Right hindlimb (tissue), 1 donor: ENCODE measurements at regions not wholly inside any gene's neighbourhood (a gene's known extent, or its start where the extent isn't known, plus 50 kb on each side); places are given as distances from the start of the nearest gene placed in this dataset.

ENCODE experiments used
- DNase-seq: peaks from one replicate; pipeline ENCODE4 v3.0.0-alpha.2; 2018

DNA sequence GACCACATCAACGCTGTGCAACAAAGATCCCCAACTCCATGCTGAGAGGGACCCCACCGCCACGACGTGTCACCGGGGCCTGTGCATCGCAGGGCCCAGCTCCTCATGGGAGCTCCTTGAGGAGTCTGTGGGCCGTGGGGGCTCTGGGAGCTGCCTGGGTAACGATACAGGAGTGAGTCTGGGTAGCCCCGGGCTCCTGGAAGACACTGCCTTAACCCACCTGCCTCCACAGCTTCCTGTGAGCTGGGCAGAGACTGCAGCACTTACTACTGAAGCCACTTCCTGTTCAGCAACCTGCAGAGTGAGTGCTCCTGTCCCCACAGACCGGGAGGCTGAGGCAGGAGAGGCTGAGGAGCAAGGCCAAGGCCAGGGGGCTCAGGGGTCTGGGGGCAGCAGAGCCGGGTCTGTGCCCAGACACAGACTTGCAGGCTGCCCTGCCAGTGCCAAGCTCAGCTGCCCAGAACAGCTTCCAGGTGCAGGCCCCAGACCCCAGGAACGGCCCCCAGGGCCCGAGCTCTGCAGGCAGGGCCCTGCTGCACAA, 226.7 kb downstream of the BRD1 start:
- no peak for DNase-seq

DNA sequence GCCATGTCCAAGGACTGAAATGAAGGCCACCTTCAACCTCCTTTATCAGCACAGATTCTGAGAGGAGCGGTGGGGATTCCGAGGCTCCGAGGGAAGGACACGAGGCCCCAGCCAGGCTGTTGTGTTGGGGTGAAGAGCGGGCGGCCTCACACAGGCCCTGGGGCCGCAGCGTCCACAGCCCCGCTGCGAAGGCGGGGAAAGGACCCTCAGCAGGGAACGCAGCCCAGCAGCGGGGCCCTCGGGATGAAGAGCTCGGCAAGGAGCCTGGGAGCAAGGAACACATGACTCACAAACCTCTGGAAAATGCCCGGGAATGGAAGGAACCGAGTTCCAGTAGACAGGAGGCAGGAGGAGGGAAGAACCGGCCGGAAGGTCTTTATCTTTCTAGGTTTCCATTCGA, 227.2 kb downstream of the BRD1 start:
- peak; percentile 40 for DNase-seq

DNA sequence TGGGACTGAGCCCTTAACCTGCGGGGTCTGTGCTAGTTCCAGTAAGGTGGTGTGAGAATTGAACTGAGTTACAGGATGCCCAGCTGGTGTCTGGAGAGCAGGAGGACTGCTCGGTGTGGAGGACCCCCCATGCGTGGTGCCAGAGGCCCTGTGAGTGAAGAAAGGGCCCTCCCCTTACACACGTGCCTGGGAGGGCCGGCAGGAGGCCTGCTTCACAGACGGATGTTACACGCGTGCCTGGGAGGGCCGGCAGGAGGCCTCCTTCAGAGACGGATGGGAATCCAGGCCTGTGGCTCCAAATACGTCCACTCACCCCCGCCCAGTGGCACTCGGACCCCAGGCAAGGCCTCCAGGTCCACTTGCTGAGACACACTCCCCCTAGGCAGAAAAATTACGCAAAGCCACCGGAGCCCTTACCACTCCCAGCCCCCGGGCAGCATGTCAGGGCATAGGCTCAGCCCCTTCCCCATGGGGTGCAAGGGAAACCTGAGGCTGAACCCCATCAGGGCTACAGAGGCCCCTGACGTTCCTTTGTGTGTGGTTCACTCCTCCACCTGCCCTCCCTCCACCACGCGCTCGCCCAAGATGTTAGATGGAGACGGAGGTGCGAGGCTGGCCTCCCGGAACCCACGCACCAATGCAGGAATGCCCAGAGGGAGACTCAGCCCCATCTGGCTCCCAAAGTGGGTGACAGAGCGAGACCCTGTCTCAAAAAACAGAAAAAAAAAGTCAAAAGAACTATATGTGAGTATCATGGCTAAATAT, 227.8 kb downstream of the BRD1 start:
- no peak for DNase-seq

DNA sequence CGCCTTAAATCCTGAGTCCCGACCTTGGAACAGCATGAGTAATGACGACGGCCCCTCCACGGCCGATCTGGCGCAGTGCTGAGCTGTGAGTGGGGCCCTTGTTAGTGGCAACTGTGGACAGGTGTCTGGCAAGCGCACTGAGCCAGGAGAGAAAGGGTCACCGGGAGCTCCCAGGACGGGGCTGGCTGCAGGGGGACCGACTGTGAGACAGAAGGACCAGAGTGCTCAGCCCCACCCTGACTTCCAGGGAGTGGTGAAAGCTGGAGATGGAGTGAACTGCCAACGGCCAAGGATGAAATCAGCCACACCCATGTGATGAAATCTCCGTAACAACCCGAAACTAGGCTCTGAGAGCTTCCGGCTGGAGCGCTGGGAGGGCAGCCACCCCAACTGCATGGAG, 228.6 kb downstream of the BRD1 start:
- DNase-seq = no peak

DNA sequence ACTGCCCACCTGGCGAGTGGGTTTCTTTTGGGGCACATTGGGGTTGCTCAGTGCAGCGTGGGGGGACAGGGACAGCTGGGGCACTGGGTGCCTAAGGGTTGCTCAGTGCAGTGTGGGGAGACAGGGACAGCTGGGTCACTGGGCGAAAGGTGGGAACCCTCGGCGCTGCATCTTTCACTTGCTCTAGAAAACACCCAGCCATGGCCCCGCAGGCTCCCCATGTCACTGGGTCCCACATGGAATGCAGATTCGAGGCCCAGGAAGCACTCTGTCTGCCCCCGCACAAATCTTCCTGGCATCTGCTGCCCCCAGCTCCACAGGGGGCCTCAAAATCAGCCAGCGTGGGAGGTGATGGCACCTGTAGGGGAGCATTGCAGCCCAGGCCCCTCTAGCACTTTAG, 229.3 kb downstream of the BRD1 start:
- DNase-seq = no peak

DNA sequence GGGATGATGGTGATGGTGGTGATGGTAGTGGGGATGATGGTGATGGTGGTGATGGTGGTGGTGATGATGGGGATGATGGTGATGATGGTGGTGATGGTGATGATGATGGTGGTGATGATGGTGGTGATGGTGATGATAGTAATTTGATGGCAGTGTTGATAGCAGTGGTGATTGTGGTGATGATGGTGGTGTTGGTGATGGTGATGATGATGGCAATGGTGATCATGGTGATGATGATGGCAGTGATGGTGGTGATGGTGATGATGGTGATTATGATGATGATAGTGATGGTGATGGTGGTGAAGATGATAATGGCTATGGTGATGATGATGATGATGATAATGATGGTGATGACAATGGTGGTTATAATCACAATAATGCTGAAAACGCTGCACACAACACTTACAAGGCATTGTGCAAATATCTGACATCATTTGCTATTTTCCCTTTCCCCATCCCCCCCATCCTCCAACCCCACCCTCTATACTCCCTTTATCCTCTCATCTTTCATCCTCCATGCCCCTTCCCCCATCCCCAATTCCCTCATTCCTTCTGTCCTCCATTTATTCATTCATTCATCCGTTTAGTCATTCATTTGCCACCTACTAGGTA, 230.1 kb downstream of the BRD1 start:
- no peak for DNase-seq

DNA sequence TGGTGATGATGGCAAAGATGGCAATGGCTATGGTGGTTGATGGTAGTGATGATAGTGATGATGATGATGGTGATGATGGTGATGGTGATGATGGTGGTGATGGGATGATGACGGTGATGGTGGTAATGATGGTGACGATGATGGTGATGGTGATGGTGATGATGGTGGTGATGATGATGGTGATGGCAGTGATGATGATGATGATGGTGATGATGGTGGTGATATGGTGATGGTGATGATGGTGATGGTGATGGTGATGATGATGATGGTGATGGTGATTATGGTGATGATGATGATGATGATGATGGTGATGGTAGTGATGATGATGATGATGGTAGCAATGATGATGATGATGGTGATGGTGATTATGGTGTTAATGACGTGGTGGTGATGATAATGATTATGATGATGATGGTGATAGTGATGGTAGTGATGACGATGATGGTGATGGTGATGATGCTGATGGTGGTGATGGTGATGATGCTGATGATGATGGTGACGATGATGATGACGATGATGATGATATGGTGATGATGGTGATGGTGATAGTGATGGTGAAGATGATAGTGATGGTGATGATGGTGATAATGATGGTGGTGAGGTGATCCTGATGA, 232.1 kb downstream of the BRD1 start:
- no peak for DNase-seq

DNA sequence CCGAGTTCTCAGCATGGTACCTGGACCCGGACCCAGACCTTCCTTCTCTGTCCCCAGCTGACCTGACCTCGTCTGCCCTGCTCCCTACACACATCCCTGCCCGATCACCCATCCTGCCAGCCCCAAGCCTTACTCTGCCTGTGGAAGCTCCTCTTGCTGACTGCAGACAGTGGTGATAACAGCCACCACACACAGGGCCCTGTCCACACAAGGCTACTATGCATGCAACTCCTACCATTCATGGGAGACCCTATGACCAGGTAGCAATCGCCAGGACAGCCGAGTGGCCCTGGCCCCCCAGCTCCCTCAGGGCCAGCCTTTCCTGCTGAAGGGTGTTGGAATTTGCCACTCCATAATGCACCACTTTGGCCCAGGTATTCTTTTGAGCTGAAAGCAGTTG, 233.6 kb downstream of the BRD1 start:
- DNase-seq = no peak

DNA sequence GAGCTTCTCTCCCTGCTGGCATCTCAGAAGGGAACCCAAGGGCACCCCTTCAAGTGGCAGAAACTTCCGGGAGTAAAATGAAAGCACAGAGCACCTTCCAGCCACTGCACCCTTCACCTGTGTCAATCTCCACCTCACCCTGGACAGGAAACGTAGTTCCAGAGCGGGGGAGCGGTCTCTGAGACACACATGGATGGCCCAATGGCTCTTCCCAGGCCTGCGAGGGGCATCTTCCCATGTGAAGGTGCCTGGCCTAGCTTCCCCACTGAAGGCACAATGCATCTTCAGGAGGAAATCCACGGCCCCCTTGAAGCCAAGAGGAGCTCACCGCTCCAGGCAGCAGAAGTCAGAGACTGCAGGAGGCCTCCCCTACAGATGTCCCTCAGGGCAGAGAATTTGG, 234.2 kb downstream of the BRD1 start:
- no peak for DNase-seq

DNA sequence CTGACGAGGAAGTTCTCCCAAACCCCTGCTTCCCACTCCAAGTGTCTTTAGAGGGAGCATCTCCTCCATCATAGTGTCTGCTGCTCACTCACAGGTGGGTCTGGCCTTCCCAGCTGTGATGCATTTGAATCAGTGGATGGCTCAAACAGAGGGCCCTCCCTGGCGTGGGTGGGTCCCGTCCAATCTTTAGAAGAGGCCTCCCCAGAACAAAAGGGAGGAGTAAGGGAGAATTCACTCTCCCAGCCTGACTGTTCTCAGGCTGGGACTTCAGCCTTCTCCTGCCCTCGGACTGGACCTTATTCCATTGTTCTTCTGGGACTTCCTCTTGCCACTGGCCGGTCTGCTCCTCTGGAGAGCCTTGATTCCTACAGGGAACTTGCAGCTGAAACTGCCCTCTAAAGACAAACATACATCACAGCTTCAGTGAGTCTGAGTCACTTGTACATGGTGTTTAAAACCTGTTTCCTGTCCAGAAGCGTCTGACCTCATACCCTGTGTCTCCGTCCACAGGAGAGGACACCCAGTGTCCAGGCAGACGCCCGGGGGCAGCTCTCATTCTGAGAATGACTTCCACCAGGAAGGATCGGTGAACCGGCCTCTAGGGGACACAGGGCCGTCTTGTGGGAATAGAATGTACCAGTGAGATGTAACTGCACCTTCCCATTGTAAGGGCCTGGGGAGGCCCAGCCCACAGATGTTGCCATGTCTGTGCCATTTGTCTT, 234.7 kb downstream of the BRD1 start:
- no peak for DNase-seq

DNA sequence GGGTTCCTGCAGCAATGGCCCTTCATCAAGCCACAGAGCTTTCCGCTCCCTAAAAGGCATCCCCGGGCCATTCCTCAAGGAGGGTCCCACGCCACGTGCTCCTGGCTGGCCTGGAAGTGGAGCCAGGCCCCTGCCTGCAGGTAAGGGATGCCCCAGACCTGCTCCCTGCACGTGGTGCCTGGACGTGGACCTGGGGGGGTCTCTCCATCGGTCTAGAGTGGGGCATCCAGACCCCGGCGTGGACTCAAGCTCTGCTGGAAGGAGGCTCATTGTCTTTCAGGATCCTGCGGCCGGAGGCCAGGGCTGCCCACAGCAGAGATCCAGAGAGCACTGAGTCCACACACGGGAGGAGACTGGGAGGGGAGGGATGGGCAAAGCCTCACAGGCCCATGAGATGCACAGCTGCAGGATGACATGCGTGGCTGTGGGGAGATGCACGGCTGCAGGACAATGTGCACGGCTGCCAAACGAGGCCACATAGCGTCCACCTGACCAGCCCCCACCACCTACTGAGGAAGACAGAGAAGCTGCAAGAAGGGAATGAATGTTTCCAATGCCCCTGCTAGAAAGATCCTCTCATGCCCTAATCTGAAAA, 236.7 kb downstream of the BRD1 start:
- no peak for DNase-seq

DNA sequence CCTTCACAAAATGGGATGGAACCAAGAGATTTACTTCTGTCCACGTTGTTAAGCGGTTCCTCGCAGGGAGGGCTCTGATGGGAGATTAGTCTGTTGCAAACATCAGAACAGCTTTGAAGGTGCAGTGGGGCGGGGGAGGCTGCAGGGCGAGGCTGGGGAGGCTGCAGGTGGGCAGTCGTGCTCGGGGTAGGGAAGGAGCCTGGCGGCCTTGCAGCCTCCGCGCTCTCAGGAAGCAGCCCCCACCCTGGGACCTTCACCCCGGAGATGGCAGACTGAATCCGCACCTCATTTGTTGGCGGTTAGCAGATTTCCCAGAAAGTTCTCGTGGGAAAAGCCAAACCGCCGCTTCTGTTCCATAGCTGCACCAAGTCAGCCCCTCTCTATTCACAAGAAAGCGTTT, 237.3 kb downstream of the BRD1 start:
- DNase-seq = no peak

DNA sequence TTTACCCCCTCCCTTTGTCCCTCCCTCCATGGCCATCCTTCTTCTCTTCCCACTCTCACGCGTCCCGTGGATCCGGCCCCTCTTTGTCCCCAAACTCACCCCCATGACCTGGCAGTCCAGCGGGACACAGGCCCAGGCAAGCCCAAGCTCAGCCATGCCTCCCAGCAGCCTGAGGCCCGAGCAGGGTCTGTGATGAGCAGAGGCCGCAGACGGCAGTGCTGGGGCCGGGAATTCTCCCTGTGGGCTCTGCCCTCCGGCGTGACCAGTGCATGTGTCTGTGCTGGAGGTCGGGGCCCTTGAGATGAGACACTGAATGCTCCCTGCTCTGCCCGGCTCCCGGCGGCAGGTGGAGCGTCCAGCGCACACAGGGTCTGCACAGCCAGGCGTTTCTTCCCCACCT, 237.9 kb downstream of the BRD1 start:
- no peak for DNase-seq

DNA sequence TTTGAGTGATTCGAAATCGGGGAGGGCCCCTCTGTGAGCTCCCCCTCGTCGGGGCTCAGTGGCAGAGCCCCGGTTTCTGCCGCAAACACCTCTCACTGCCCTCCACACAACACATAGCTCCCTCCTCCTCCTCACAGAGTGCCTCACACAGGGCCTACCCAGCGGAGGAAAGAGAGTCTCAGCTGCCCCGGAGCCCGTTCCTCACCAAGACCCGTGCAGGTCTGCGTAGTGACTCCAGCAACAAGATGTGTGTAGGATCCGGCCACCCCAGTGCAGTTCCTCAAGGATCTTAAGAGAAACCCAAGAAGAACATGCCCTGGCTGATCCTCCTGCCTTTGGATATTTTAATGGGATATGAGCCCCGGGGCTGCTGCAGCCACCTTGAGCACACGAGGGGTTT, 238.4 kb downstream of the BRD1 start:
- DNase-seq = no peak

DNA sequence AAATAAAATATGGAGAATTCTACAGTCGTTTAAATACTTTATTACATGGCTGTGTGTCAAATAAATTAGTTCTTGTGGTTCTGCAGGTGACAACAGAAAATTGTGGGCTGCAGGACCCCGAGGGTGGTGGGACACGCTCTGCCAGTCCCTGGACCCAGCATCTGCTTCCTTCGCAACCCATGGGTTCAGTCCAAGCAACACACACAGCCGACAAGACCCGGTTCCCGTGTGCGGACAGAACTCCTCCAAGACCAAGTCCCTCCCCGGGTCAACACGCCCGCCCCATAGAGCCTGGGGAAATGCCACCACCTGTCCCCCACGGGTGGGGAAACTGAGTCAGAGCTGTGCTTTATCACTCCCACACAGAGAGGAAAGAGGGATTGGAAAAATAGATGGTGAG, 238.9 kb downstream of the BRD1 start:
- DNase-seq = no peak

DNA sequence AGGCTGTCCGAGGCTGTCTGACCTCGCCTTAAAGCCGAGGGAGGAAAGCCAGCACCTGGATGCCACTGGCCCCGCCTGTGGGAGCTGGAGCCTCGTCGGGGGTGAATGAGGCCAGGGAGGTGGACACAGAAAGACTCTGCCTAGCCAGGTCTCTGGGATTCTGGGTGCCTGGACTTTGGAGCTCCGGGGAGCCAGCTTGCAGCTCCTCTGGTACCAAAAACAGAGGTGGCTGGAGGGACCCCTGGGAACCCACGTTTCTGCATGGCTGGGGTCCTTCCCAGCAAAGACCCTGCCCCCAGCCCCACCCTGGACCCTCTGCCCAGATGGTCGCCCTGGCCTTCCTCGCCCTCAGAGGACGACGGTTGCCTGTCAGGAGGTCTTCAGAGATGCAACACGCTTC, 239.7 kb downstream of the BRD1 start:
- DNase-seq = no peak

DNA sequence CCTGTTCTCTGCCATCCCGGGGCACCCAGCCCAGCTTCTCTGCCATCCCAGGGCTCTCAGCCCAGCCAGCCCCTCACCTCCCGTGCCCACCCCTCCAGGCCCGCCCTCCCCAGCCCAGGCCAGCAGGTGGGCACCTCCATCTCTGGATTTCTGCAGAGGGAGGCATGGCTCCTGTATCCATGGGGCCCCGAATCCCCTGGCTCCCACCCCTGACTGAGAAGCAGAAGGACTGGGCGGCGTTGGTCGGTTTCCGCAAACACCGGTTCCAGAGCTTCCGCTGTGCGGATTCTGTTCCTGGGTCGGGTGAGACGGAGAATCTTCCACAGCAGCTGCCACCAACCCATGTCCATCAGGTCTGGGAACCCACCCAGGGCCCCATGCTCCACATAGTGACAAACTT, 240.3 kb downstream of the BRD1 start:
- DNase-seq = no peak

DNA sequence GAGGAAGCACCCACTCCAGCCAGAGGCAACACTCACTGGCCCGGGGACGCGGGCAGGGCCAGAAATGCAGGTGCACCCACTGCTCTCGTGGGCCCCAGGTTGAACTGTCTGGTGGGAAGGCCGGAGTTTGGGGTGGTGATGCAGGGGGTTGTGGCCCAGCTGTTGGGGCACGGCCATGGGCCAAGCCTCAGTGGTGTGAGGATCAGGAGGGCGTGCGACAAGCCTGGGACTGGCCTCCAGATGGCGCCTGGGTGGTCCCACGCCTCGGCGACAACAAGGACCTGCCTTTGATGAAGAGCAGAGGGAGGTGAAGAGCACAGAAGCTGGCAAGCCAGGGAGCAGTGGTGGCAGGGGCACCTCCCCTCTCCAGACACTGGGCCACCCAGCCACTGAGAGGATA, 240.8 kb downstream of the BRD1 start:
- no peak for DNase-seq

DNA sequence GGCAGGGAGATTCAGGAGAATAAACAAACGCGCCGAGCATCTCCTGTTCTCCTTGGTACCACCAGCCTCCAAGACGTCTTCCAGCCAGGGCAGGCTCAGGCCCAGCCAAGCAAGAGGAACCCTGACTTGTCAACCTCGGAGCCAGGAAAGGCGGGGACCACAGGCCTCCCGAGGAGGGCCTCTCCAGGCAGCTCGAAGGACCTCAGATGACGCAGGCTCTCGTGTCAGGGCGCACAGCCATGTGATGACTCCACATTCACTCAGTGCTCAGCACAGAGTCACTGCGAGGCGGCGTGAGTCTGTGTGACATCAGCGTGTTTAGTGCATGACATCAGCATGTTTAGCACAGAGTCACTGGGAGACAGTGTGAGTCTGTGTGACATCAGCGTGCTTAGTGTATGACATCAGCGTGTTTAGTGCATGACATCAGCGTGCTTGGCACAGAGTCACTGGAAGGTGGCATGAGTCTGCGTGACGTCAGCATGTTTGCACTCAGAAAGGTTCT, 241.4 kb downstream of the BRD1 start:
- no peak for DNase-seq

DNA sequence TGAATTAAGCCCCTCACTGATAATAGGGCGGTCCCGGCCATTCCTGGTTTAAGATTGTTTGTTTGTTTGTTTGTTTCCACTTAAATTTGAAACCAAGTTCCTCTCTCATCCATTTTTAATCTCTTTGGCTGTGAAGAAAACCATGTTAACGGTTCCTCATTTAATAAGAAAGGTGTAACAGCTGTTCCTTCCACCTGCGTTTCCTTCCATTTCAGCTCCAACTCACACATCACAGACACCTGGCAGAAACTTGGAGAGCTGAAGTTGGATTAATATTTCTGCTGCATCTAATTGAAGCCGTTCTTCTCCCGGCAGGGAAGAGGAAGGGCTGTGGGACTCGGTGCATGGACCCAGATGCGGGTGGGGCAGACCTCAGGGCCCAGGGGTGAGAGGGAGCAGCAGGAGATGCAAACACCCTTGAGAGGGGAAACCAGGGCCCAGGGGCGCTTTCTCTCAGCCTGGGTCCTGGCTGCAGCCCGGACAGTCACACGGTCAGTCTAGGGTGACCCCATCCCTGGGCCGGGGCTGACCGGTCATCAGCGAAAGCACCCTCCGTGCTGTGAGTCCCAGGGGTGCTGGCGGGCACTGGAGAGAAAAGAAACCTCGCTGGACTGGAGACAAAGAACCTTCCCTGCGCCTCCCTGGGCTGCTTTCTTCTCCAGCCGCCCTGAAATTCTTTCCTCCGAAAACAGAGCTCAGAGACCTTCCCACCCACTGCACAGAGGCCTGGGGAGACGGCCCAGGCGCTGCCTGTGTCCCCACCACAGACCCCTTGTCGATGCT, 242.0 kb downstream of the BRD1 start:
- DNase-seq = no peak

DNA sequence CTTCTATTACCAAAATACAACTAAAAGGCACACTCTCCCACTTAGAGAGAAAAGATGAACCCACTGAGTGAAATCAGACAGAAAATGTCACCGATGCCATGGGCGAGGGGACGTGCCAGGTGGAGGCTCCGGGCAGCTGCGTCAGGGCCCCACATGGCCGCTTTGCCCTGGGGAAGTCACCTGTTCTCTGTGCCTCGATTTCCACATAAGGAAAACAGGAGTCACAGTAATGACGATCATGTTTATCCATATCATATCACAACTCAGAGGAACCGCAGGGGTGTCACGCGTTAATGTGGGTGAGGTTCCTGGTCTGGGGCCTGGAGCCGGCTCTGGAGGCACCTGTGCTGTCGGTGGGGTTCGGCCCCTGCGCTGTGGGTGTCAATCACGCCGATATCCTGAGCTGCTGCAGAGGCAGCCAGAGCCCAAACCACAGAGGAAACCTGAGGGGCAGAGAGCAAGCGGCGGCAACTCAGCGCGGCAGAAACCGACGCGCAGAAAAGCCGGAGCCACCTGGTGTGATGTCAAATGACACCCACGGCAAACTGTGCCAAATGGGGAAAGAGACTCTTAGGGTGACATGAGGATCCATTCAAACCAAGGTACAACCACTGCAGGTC, 243.7 kb downstream of the BRD1 start:
- DNase-seq = no peak

DNA sequence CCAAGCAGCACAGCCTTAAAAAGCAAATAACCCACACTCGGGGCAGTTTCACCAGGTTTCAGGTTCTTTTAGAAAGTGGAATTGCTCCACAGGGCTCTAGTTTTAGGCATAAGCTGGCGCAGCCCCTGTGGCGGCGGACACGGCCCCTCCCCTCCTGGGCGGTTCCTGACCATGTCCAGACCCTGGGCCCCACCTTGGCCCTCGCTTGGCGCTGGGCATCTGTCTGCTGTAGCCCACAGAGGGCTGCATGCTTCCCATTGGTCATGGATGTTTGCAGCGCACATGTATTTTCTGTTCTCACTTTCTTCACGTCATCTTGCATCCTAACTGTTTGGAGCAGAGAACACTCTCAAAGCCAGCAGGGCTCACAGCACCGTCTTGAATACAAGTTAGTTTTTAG, 244.3 kb downstream of the BRD1 start:
- DNase-seq = no peak
